Heart left ventricle (tissue), 16 donors: ENCODE measurements at regions not wholly inside any gene's neighbourhood (a gene's known extent, or its start where the extent isn't known, plus 50 kb on each side); places are given as distances from the start of the nearest gene placed in this dataset.

Experiments used
- ATAC-seq, 4 donors: fragments of 200-7000 bp; cut with Tn5 transposase; one replicate each; pipeline ENCODE4 v1.9.1; 2020 to 2022; ENCODE audit warnings: moderate library complexity in 4 of 4, mild to moderate bottlenecking in 3 of 4, moderate number of reproducible peaks in 1 of 4
- DNase-seq, 5 donors: peaks; one replicate each; pipeline ENCODE4 v3.0.0-alpha.2; 2020
- H3K27ac ChIP-seq, 12 donors: fragments of 200-600 bp; sonication (generic) in 4 of 12; one replicate each; pipeline versions ENCODE4 v1.5.0 to v1.8.0; 2016 to 2022; ENCODE audit warnings: mild to moderate bottlenecking in 2 of 12
- H3K27me3 ChIP-seq, 9 donors: fragments of 200-600 bp; sonication (generic) in 2 of 9; one replicate each; pipeline versions ENCODE4 v1.5.1 to v1.8.0; 2016 to 2022; ENCODE audit warnings: mild to moderate bottlenecking in 3 of 9
- H3K36me3 ChIP-seq, 9 donors: fragments of 200-600 bp; sonication (generic) in 2 of 9; one replicate each; pipeline versions ENCODE4 v1.5.0 to v1.8.0; 2018 to 2022; ENCODE audit warnings: mild to moderate bottlenecking in 2 of 9
- H3K4me1 ChIP-seq, 12 donors: fragments of 200-600 bp; sonication (generic) in 4 of 12; one replicate each; pipeline versions ENCODE4 v1.5.0 to v1.8.0; 2016 to 2022; ENCODE audit warnings: mild to moderate bottlenecking in 3 of 12
- H3K4me3 ChIP-seq, 12 donors: fragments of 200-600 bp; sonication (generic) in 4 of 12; one replicate each; pipeline versions ENCODE4 v1.5.0 to v1.8.0; 2017 to 2022; ENCODE audit warnings: mild to moderate bottlenecking in 9 of 12, moderate library complexity in 4 of 12
- H3K9me3 ChIP-seq, 12 donors: fragments of 200-600 bp; sonication (generic) in 4 of 12; one replicate each; pipeline versions ENCODE4 v1.5.0 to v1.8.0; 2016 to 2022; ENCODE audit warnings: mild to moderate bottlenecking in 1 of 12
- CTCF ChIP-seq, 12 donors: fragments of 200-600 bp; sonication (generic) in 4 of 12; IDR thresholded peaks; one replicate each; pipeline versions ENCODE4 v1.5.0 to v1.8.0; 2018 to 2022; ENCODE audit warnings: antibody characterized with exemption in 12 of 12, mild to moderate bottlenecking in 5 of 12
- POLR2A ChIP-seq, 2 donors: fragments of 450-650 bp; IDR thresholded peaks; one replicate each; pipeline ENCODE4 v1.6.1; 2017; ENCODE audit warnings: antibody characterized with exemption in 2 of 2, mild to moderate bottlenecking in 2 of 2, moderate library complexity in 2 of 2
- WGBS, 4 donors: extraction: QIAGEN DNeasy Blood & Tissue Kit in 2 of 4; methylation state at CpG; one replicate each; pipeline versions ENCODE4 v1.1.5 to v1.1.7; 2013 to 2018; 5-methylcytosine and 5-hydroxymethylcytosine counted together
- intact Hi-C, 10 donors: fragments of 100-400 bp; cut with DNase I; formaldehyde crosslinking; loops; one replicate each; pipeline versions ENCODE4 v1.11.1 to v1.14.2; 2022
- donor health status: ischemic (EF 13 %, LVEDD 7.1; RV severe dilation, severe dysfunction).
- donor health status: healthy with polysubstance abuse.
- donor health status: DM: no; HTN: yes; CAD: no.
- donor health status: DM: no; HTN: no; CAD: no.
- donor health status: ischemic (EF 25% LVEDD 6.9; RV normal size, moderate dysfunction).
- donor health status: ischemic (EF 25% LVEDD 5.7; RV mildly dilated, moderate dysfunction).
- donor health status: healthy.
- donor health status: DM: yes; HTN: yes; CAD: no.
- donor health status: ischemic (EF 35%, LVEDD 5.7; RV mildly dilated, moderate dysfunction).
- donor health status: nonischemic (EF 11% LVEDD 7.7; RV severe dilation, severe dysfunction).
- donor health status: DM: yes; HTN: yes; CAD: no.
- donor health status: PGD.
- donor health status: ischemic (EF 29% LVEDD 5.4; RV normal size, mild dysfunction).
- donor health status: nonischemic (EF 23%, LVEDD 6.1; RV moderate dilation, normal function).

GRCh38 chr9:23630488-23630887, 195.6 kb downstream of the ELAVL2 start:
- Histone ChIP-seq H3K27me3 (no peaks in the 10 kb centered on the region), H3K4me1 (no peaks in the 10 kb centered on the region), H3K4me3 (no peak overlapping the region), H3K36me3 (no peaks in the 10 kb centered on the region), H3K9me3 (peaks cover 0 to 4% (median 0%) of the 10 kb centered on the region in 12 donors), H3K27ac (no peak overlapping the region)
- ATAC-seq = no peak
- intact Hi-C loops = no loop called here
- DNase-seq = no peak
- 81 to 93% (median 91%) methylated on average over 2 of the region's 2 CpGs for WGBS, 4 donors
- TF ChIP-seq POLR2A (IDR thresholded peaks at IDR 0.05) (no peak), CTCF (IDR thresholded peaks at IDR 0.05) (no peak)

- Histone ChIP-seq H3K36me3 (no peaks in the 10 kb centered on the region), H3K27ac (no peak overlapping the region), H3K4me1 (no peaks in the 10 kb centered on the region), H3K27me3 (no peaks in the 10 kb centered on the region), H3K9me3 (no peaks in the 10 kb centered on the region), H3K4me3 (no peak overlapping the region)
- TF ChIP-seq CTCF (IDR thresholded peaks at IDR 0.05) (no peak), POLR2A (IDR thresholded peaks at IDR 0.05) (no peak)
- 78 to 86% (median 83%) methylated on average over 2 of the region's 2 CpGs for WGBS, 4 donors
- intact Hi-C loops = no loop called here
- ATAC-seq (no peak), DNase-seq (no peak)
Observed at GRCh38 chr9:23635276-23635675, 190.8 kb downstream of the ELAVL2 start.

GRCh38 chr9:23636199-23636598, 189.8 kb downstream of the ELAVL2 start:
- H3K9me3 ChIP-seq = no peaks in the 10 kb centered on the region
- ATAC-seq = no peak
- intact Hi-C loops = no loop called here
- H3K36me3 ChIP-seq = no peaks in the 10 kb centered on the region
- H3K27ac ChIP-seq = no peak overlapping the region
- no peak overlapping the region for H3K4me3 ChIP-seq
- no peaks in the 10 kb centered on the region for H3K4me1 ChIP-seq
- TF ChIP-seq POLR2A (IDR thresholded peaks at IDR 0.05) (no peak), CTCF (IDR thresholded peaks at IDR 0.05) (no peak)
- no peaks in the 10 kb centered on the region for H3K27me3 ChIP-seq
- DNase-seq = no peak
- 66 to 76% (median 72%) methylated on average over 2 of the region's 2 CpGs for WGBS, 4 donors

GRCh38 chr9:23638011-23638410, 188.0 kb downstream of the ELAVL2 start:
- no peaks in the 10 kb centered on the region for H3K36me3 ChIP-seq
- no peak overlapping the region for H3K4me3 ChIP-seq
- ATAC-seq = no peak
- intact Hi-C loops = no loop called here
- no peak overlapping the region for H3K27ac ChIP-seq
- no peaks in the 10 kb centered on the region for H3K4me1 ChIP-seq
- 84 to 93% (median 89%) methylated on average over 3 of the region's 3 CpGs for WGBS, 4 donors
- TF ChIP-seq POLR2A (IDR thresholded peaks at IDR 0.05) (no peak), CTCF (IDR thresholded peaks at IDR 0.05) (no peak)
- H3K9me3 ChIP-seq = no peaks in the 10 kb centered on the region
- no peaks in the 10 kb centered on the region for H3K27me3 ChIP-seq
- no peak for DNase-seq
